Stimulated activated CD4-positive, alpha-beta T cell treated with anti-CD3 and anti-CD28 coated beads, Interleukin-12 subunit alpha, Interleukin-12 subunit beta, amount 100 ng/mL, for 24 hours (primary cell): ENCODE measurements at regions not wholly inside any gene's neighbourhood (a gene's known extent, or its start where the extent isn't known, plus 50 kb on each side); places are given as distances from the start of the nearest gene placed in this dataset.
"Not testable (repeated sequence)": the region's sequence is repeated elsewhere in the genome, so short reads cannot be mapped to it uniquely, and the experiment has no call there.

ENCODE experiments used
- DNase-seq, 2 experiments: peaks; one replicate each; pipeline ENCODE4 v3.0.0-alpha.2; 2020; ENCODE audit warnings: low read depth in 2 of 2

DNA sequence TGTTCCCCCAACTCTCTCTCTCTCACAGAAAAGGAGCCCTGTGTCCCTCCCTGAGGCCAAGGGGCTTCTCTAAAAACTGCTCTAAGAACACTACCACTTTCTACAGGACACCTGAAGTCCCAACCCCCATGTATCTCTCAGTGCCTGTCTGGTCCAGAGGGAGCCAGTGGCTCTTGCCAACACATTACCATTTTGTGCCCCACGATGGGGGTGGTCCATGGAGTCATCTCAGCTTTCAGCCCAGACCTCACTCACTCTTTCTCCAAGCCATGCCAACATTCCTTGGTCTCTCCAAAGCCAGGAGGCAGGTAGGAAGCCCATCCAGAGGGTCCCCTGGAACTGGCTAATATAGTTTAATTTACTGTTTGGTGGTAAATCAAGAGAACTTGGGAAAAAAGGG, 962.1 kb upstream of the DEFB115 start:
- not testable (repeated sequence) for DNase-seq

DNA sequence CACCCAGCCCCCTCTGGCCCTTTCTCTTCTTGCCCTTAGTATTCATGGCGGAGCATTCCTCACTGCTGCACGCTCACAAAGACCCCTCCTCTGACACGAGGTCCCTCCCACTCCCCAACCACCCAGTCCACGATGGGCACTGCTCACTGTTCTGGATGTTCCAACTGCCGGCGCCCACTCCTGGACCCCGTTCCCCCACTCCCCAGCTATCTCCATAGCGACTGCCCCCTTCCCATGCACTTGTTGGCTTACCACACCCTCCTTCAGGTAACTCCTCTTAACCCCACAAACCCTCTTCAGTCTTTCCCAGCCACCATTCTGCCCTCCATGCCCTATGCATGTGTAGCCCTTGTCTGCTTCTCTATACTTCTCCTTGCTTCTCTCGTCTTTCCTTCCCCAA, 961.5 kb upstream of the DEFB115 start:
- not testable (repeated sequence) for DNase-seq

DNA sequence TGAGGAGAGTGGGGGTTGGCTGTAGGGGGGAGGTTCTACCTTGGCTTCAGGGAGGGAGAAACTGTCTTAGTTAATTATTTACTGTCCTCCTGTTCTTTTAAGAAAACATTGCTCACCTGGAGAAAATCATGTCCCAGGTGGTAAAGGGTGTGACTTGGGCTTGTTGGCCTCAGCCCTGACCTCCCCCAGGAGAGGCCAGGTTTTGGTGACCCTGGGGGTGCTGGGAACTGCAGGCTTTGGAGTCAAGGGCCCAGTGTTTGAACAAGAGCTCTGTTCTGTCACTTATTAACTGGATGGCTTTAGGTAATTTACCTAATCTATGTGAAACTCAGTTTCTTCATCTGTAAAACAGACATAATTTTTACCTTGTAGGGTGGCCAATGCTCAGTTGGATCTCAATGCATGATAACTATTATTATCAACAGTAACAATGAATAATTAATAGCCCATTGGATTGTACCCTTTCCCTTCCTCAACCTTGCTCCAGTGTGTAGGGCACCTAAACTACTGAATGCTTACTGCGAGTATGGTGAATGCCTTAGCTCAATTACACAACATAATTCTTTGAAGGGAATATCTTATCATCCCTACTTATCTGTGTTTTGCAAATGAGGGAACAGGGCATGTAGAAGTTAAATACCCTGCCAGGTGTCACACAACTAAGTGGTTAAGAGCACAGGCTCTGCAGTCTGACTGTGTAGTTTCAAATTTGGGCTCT, 959.4 kb upstream of the DEFB115 start:
- DNase-seq: not testable (repeated sequence)

DNA sequence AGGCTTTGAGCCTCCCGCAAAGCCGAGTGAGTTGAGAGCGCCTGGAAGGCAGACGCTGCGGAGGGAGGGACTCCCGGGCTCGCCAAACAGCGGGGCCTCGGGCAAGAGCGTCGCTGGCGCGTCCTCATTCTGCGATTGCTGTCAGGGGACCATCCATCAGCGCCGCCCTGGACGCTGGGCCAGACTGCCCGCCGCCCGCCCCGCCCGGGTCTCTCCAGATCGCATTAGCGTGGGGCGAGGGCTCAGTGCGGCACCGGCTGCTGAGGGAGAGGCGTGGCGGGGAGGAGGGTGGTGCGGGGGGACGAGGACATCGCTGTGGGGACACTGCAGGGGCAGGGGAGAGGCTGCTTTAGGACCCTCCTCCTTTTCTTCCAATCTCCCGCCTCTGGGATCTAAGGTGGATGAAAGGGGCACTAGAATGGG, 957.2 kb upstream of the DEFB115 start:
- DNase-seq: not testable (repeated sequence)

DNA sequence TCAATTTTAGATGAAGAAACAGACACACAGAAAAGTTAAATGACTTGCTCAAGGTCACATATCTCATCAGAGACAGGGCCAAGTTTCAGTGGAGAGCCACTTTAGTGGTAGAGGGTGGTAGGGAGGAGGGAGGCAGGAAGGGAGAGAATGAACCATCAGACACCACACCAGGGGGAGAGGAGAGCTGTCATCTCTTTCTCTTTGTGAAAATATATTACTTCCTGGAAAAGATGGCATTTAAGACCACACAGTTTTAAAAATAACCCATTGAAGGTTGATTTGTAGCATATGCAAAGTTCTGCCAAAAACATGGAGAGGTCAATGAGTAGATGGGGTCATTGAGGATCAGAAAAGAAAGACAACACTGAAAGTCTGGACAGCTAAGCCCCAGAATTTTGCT, 954.7 kb upstream of the DEFB115 start:
- DNase-seq: not testable (repeated sequence)

DNA sequence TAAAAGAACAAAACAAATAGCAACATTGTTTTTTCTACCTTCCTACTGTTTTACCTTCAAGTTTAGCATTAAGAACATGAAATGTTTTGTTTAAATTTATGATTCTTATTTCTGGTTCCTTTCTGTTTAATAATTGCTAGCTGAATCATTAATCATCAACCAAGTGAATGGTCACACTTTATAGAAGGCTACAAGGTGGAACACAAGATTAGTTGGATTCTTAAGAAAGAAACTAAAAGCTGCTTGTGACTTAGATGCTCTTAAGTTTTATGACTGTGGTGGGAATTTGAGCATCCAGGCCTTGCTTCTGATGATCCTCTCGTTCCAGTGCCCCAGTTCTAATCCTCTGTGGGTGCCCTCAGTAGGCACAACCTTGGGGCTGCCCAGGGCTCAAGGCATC, 947.5 kb upstream of the DEFB115 start:
- not testable (repeated sequence) for DNase-seq

DNA sequence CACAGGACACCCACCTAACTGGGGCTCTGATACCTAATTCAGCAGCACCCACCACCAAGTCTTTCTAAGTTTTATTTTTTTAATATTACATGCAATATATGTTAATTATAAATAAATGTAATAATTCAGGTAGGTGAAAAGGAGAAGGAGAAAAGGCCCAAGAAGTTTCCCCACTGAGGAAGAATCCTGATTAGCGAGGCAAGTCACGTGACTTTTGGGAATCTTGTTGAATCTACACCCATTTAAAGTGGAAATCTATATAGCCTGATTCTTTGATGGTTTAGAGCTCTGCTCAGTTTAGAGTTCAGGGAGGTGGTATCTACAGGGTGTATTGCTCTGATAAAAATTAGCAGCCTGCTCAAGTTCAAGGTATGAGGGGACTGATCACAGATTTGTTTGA, 947.1 kb upstream of the DEFB115 start:
- DNase-seq: not testable (repeated sequence)

DNA sequence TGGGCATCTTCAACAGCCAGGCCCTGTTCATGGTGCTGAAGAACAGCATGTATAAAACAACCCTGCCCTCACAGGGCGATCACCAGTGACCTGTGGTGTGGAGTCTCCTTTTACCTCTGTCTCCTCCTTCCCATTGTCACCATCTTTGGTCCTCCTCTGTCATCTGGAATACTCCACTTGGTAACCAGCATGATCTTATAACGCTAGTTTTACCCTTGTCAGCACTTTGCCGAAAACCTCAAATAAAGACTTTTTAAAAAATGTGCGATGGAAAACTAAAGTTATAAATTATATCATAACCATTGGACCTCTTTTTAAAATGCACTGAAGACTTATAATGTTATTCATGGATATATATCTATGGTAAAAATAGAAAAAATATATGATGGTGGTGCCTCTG, 945.2 kb upstream of the DEFB115 start:
- DNase-seq: not testable (repeated sequence)

DNA sequence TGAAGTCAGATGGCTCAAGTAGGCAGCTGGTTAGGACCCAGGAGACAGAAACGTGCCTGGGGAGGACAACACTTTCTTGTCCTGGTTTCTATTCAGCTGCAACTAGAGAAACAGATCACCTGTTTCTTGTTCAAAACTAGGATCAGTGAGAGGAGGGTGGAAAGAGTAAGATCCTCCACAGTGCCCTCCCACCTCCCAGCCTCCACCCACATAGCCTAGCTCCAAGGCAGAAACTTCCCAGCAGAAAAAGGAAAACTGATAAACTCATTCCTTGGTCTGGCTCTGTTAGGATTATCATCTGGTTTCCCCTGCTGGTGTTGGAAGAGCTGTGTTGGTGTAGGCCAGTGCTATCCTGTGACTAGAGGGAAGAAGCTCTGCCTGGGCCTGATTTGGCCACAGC, 943.8 kb upstream of the DEFB115 start:
- DNase-seq: not testable (repeated sequence)

DNA sequence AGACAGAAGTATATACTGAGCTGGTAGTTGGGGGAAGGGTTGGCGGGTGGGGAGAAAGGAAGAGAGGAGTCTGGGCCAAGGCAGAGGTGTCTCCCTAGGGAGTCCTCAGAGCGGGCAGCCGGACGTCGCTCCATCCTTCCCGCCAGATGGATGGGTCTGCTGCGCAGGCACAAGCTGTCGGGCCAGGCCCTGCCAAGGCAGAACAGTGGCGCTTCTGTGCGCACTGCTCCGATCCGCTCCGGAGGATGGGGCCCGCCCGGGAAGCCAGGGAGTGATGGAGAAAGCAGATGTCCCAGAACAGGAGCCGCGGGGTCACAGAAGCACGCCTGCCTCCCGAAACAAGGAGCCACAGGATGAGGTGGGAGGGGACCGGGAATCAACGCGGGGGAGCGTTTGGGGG, 941.4 kb upstream of the DEFB115 start:
- DNase-seq: not testable (repeated sequence)

DNA sequence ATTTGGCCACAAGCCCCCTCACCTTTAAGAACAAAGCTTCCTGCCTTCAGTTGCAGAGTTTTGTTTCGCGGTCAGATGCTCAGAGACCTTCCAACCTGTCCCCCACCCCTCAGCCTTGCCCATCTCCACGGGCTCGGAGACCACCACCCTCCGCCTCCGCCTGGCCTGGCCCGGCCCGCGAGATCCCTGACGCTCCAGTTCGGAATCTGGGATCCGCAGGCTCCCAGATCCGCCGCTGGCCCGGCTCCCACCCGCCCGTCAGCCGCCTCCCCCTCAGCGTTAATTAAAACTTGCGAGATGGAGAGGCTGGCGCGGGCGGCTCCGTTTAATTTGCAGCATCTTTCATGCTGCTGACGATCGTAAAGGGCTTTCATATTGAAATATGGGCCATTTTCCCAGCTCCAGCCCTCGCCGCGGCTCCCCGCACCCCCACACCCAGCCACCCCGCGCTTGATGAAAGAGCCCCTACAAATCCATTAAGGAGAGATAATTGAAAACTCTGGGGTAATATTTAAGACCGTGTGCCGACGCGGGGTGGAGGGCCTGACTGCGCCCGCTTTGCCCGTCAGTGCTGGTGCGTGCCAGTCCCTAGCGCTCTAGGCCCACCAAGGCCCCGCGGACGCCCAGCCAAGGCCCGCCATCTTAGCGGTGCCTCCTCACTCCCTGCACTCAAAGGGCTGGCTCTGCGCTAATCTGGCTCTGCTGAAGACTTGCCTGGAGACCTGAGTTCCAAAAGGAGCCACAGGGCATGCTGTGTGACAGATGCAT, 940.7 kb upstream of the DEFB115 start:
- not testable (repeated sequence) for DNase-seq

DNA sequence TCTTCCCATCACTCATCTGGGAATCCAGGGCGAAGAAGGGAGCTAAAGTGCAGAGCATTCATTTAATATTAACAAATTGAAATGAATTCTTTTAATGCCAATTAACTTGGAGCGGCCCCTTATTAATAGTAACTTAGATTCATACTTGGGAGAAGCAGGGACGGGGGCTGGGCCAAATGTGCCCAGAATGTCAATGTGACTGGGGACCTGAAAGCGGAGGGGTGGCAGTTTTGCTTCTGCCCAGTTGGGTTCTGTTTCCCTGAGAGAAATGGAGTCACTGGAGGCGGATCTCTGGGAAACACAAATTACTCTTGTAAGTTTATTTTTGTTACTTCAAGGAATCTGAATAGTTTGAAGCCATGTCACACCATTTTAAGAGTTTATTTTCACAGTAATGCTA, 923.7 kb upstream of the DEFB115 start:
- not testable (repeated sequence) for DNase-seq

DNA sequence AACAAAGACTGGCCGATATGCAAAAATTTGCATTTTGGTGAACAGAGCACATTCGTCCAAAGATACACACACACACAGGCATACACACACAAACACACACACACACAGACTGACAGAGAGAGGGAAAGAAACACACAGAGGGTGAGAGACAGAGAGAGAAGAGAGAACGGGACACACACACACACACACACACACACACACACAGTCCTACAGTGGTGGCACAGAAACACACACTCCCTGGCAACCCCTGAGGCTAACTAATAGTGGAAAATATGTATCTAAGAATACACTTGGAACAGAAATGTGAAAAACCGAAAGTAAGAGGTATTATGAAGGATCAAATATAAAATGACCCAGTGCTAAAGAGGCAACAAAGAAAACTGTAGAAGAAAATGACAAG, 919.9 kb upstream of the DEFB115 start:
- not testable (repeated sequence) for DNase-seq

DNA sequence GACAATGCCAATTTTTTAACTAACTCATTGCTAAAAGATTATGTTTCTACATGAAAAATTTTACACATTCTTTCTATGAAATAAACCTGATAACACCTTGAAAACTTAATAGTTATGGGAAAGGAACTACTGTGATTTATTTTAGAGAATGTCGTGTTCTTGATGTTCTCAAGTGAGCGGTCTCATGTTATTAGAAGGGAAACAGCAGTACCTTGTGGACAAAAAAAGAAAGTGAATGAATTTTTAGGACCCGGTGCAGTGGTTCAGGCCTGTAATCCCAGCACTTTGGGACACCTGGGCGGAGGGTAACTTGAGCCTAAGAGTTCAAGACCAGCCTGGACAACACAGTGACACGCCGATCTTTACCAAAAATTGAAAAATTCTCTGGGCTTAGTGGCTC, 908.5 kb upstream of the DEFB115 start:
- DNase-seq: not testable (repeated sequence)

DNA sequence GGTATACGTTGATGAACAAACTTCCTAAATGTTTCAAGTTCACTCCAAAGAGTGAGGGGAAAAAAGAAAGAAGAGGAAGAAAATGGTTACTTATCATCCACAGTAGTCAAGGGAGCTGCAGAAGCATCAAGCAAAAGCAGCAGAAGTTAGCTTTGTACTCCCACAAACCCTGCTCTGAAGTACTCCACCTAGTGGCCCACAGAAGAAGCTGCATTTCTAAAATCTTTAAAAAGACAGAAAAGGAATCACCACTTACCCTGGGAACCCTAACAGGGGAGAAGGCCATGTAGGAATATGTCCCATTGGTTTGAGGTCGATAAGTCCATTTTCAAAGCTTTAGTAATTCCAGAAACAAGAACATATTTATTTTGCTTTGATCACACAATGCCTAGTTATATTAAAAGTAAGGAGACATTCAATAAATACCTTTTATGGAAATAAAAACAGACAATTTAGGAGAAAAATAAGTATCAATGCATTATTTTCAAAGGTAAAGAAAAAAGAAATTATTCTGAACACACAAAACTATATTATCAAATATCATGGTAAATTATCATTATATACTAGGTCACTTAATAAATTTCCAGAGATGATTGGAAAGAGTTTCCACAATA, 900.5 kb upstream of the DEFB115 start:
- not testable (repeated sequence) for DNase-seq

DNA sequence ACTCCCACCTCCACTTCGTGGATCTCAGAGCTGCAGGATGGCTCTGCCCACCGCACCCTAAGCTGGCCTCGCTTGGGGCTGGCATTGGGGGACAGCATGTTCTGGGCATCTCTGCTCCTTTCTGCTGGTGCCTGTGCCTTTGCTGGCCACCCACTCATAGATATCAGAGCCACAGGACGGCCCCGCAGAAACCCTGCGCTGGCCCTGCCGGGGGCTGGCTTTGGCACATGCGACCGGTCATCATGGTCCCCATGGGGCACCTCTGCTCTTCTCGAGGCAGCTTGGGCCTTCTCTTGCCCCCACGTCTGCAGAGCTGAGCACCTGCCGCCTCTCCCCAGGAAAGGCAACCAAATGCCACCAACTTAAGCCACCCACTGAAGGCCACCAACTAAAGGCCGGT, 895.7 kb upstream of the DEFB115 start:
- DNase-seq: not testable (repeated sequence)

DNA sequence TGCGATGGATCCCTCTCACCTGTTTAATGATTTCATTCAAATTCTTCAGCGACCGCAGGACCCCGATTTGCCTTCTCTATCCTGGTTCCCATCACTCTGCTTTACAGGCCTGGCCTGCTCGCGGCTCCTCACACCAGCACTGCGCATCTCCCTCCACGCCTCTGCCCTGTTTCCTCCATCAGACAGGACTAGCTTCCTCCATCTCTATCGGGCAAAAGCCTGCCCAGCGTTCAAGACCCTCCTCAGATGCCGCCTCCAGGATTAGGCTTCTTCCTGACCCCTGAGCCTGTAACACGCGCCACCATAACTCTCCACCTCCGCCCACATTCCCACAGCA, 881.1 kb upstream of the DEFB115 start:
- not testable (repeated sequence) for DNase-seq

DNA sequence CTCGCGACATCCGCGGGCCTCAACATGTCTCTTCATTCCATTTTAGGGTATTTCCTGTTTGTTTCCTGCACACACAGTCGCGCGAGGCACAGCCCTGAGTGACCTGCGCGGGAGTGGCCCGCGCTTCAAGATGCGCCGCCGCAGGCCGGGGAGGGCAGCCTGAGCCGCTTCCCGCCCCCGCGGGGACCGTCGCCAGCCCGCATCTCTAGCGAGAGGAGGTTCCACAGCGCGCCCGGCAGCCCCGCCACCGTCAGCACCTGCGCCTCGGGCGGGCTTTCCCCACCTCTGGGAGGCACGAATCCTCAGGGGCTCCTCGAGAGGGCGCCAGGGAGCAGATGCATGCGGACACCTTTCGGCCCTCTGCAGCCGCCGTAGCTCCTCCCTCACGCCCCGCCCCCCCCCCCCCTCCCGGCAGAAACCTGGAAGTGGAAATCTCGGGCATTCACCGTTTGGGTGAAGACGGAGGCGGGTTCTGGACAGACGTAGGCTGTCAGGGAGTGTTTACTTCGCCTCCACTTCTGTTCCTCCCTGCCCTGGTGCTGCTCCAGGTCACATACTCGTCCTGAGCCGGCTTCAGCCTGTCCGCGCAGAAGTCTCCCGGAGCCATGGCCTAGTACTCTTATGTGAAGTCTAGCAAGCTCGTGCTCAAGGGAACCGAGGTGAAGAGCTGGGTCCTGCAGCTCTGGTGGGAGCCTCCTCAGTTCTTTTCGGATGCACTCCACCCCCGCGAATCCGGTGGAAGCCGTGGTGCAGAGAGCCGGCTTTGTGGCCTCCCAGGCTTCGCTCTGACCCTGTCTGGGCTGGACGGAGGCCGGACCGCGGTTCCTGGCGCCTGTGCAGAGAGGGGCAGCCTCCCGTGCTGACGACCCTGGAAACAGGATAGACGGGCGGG, 880.5 kb upstream of the DEFB115 start:
- peak; percentile 81 to 83 for DNase-seq

DNA sequence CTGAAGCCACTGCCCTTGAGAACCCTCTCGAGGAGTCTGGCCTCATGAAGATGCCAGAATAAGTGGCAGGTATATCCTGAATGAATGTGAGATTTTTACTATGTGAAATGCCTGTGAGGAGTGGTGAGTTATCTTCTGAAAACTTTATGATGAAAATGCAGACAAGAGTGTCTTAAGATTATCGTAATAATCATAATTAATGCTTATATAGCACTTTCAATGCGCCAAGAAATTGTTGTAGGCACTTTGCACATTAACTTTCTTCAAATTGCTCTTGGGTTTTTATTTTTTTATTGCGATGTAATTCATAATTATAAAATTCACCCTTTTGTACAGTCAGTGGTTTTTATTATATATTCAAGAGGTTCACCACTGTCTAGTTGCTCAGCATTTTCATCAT, 879.1 kb upstream of the DEFB115 start:
- not testable (repeated sequence) for DNase-seq

DNA sequence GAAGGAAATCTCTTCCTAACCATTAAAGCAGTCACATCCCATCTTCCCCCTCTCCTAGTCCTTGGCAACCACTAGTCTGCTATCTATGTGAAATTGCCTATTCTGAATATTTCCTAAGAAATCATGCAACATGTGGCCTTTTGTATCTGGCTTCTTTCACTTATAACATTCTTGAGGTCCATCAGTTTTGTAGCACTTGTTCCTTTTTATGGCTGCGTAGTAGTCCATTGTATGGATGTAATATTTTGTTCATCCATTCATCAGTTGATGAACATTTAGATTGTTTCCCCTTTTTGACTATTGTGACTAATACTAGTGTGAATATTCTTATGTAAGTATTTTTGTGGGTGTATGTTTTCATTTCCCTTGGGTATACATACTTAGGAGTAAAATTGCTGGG, 878.7 kb upstream of the DEFB115 start:
- not testable (repeated sequence) for DNase-seq

DNA sequence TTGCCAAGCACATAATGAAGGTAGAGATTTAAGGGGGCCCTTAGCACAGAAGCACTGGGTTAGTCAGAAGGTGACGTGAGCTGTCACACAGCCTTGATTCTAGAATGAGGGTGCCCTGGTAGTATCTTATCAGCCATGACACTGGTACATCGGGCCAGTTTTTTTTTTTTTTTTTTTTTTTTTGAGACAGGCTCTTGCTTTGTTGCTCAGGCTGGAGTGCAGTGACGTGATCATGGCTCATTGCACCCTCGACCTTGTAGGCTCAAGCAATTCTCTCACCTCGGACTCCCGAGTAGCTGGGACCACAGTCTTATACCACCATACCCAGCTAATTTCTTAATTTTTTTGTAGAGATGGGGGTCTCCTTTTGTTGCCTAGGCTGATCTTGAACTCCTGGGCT, 872.6 kb upstream of the DEFB115 start:
- not testable (repeated sequence) for DNase-seq

DNA sequence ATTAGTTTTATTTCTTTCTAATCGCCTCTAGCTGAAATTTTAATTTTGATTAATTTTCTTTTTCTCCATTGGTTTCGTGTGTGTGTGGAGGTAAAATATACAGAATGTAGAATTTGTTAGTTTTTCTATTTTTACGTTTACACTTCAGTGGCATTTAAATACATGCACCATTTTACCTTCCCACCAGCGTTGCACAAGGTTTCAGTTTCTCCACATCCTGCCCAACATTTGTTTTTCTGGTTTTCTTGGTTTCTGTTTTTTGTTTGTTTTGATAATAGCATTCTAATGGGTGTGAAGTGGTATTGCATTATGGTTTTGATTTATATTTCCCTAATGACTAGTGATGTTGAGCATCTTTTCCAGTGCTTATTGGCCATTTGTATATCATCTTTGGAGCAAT, 871.4 kb upstream of the DEFB115 start:
- DNase-seq: not testable (repeated sequence)
